Activated naive CD4-positive, alpha-beta T cell treated with anti-CD3 and anti-CD28 coated beads, Interleukin-2, amount 10 ng/mL, durations not matched to agents 7 days and 5 days (primary cell): ENCODE measurements at regions not wholly inside any gene's neighbourhood (a gene's known extent, or its start where the extent isn't known, plus 50 kb on each side); places are given as distances from the start of the nearest gene placed in this dataset.

ENCODE experiments used
- CTCF ChIA-PET: fragments of 350-600 bp; sonication (Branson Sonifier 250); formaldehyde crosslinking; loops from one replicate; lab custom pipeline; 2021; ENCODE audit warnings: antibody characterized with exemption; lab: Charles Lee
- DNase-seq: peaks from one replicate; pipeline ENCODE4 v3.0.0-alpha.2; 2020
- H3K27ac Mint-ChIP-seq: one replicate; pipeline ENCODE4 v1.8.0; 2021; ENCODE audit warnings: mild to moderate bottlenecking, moderate library complexity, mixed read lengths
- H3K27me3 Mint-ChIP-seq: one replicate; pipeline ENCODE4 v1.8.0; 2021; ENCODE audit warnings: mild to moderate bottlenecking, mixed read lengths
- H3K36me3 Mint-ChIP-seq: one replicate; pipeline ENCODE4 v1.8.0; 2021; ENCODE audit warnings: mixed read lengths
- H3K4me1 Mint-ChIP-seq: one replicate; pipeline ENCODE4 v1.8.0; 2021; ENCODE audit warnings: mixed read lengths
- H3K4me3 Mint-ChIP-seq: one replicate; pipeline ENCODE4 v1.8.0; 2021; ENCODE audit warnings: mild to moderate bottlenecking, moderate library complexity, mixed read lengths
- H3K9me3 Mint-ChIP-seq: one replicate; pipeline ENCODE4 v1.8.0; 2021; ENCODE audit warnings: mixed read lengths

DNA sequence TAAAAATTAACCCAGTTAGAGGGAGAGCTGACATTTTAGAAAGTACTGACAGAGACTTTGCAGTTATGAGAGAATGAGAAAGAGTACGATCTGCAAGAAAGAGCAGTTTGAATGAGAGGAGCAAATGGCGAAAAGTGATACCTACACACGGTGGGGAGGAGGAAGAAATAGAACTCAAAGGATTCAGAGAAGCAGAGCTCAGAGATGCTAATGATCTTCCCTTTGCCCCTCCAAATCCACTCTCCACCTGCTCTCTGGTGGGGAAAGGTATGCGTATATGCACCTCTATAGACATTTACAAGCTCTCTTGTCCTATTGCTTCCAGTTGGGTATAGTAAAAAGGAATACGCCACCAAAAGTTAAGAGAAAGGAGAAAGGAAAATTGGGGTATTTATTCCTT, 123.3 kb upstream of the TTC14 start:
- DNase-seq, result no peak
- Mint-ChIP-seq H3K27ac (no peak overlapping the region), H3K4me3 (no peak overlapping the region), H3K36me3 (no peaks in the 10 kb centered on the region), H3K27me3 (no peaks in the 10 kb centered on the region), H3K4me1 (no peaks in the 10 kb centered on the region), H3K9me3 (no peaks in the 10 kb centered on the region)
- CTCF ChIA-PET, result no interaction called here

DNA sequence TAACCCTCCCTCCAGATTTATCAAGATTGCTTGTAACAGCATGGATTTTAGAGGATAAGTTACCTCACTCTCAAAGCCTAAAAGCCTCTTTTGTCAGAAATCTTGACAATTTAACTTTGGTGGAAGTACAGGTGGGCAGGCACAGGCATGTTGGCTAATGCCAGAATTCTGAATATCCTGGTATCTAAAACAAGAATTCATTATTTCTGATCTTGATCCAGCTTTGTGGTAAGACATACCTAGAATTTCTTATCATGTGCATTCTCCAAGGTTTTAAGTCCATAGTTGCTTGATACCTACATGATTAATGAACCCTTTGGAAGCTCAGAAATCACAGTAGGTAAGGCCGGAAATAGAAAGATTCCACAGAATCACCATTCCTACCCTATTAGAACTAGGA, 109.9 kb upstream of the TTC14 start:
- H3K27me3 Mint-ChIP-seq, result no peaks in the 10 kb centered on the region
- no peak overlapping the region for H3K4me3 Mint-ChIP-seq
- no peaks in the 10 kb centered on the region for H3K36me3 Mint-ChIP-seq
- CTCF ChIA-PET, result no interaction called here
- no peaks in the 10 kb centered on the region for H3K4me1 Mint-ChIP-seq
- peaks cover 5% of the 10 kb centered on the region for H3K9me3 Mint-ChIP-seq
- no peak for DNase-seq
- no peak overlapping the region for H3K27ac Mint-ChIP-seq

DNA sequence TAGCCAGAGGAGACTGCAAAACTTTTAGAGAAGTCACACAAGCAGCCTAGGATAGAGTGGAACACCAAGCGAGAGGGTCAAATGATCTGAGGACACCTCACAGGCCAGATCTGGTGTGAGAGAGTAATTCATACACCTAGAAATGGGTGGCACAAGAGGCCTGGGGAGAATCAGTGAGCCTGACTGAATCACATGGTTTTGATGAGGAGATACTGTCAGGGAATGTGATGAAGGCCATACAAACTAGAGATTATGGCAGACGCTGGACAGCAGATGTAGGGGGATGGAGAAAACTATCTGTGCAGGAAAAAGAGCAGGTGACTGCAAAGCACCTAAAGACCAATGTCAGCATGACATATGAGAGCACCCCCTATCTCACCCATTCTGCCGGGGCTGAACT, 105.0 kb upstream of the TTC14 start:
- no peak overlapping the region for H3K27ac Mint-ChIP-seq
- CTCF ChIA-PET, result no interaction called here
- H3K4me3 Mint-ChIP-seq, result no peak overlapping the region
- no peaks in the 10 kb centered on the region for H3K4me1 Mint-ChIP-seq
- no peaks in the 10 kb centered on the region for H3K27me3 Mint-ChIP-seq
- H3K36me3 Mint-ChIP-seq, result no peaks in the 10 kb centered on the region
- DNase-seq, result no peak
- H3K9me3 Mint-ChIP-seq, result peaks cover 10% of the 10 kb centered on the region

DNA sequence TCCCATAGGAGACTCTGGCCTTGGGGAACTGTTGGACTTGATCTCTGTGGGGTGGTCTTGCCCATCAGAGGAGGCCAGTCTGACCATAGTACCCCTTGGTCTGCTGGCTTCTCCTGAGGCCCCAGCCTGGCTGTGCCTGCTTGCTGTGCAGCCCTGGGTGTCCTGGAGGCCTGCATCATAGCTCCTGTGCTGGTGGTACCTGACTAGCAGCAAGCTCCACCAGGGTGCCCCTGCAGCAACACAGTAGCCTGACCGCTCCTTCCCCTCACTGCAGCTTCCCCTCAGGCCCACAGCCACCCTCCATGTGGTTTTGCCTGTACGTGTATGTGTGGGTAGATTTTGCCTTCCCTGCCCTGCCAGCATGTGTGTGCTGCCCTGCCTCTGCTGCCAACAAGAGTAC, 85.6 kb upstream of the TTC14 start:
- Mint-ChIP-seq H3K36me3 (no peaks in the 10 kb centered on the region), H3K9me3 (peaks cover 4% of the 10 kb centered on the region), H3K27me3 (no peaks in the 10 kb centered on the region), H3K4me1 (no peaks in the 10 kb centered on the region), H3K4me3 (no peak overlapping the region), H3K27ac (no peak overlapping the region)
- DNase-seq, result no peak
- CTCF ChIA-PET, result no interaction called here

DNA sequence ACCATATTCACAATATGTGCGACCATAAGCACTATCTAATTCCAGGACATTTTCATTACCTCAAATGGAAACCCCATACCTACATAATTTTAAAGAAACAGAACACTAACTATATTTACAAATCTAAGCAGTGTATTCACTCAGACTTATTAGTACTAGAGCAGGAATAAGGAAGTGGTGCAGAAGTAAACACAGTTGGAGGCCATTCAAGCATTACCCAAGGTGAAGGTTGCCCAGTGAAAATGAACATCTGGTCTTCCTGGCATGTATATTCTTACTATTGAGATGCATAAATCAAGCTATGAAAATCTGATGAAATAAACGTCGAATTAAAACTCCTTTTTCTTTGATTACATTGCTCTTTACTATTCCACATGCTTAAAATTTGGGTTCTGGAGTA, 78.9 kb upstream of the TTC14 start:
- no peaks in the 10 kb centered on the region for H3K36me3 Mint-ChIP-seq
- H3K4me3 Mint-ChIP-seq, result no peak overlapping the region
- no peak overlapping the region for H3K27ac Mint-ChIP-seq
- no peak for DNase-seq
- H3K27me3 Mint-ChIP-seq, result no peaks in the 10 kb centered on the region
- CTCF ChIA-PET, result no interaction called here
- no peaks in the 10 kb centered on the region for H3K4me1 Mint-ChIP-seq
- H3K9me3 Mint-ChIP-seq, result peaks cover 4% of the 10 kb centered on the region

DNA sequence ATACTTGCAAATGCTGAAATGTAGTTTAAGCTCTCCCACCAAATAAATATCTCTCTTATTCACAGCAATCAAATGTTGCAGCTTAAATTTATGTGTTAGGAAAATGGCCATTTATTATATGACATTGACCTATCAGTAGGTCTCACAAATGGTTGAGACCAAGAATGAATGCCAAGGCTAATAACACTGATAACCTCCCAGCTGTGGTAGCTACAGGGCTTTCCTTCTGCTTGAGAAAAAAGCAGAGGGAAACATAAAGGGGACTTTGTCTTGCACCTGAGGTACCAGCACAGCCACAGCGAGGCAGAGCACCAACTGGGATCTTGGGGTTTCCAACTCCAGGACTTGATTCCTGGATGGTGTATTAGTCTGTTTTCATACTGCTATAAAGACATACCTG, 73.1 kb upstream of the TTC14 start:
- H3K36me3 Mint-ChIP-seq, result no peaks in the 10 kb centered on the region

DNA sequence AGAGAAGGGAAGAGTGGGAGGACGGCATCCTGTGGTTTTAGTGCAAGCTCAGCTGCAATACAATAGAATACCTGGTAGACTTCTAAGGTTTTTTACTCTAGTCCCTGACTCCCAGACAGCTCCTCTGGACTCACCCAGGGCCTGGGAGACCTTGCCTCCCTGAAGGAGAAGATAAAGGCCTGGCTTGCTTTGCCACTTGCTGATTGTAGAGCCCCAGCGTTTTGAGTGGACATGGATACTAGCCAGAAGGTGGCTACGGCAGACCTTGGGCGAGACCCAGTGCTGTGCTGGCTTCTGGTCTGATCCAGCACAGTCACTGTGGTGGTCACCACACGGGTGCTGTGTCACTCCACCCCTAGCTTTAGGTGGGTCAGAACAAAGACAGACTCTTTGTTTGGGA, 72.2 kb upstream of the TTC14 start:
- Mint-ChIP-seq H3K9me3 (no peaks in the 10 kb centered on the region), H3K4me1 (no peaks in the 10 kb centered on the region), H3K27me3 (no peaks in the 10 kb centered on the region), H3K27ac (no peak overlapping the region), H3K4me3 (no peak overlapping the region), H3K36me3 (no peaks in the 10 kb centered on the region)
- CTCF ChIA-PET, result no interaction called here
- DNase-seq, result no peak

More for the DNA sequence above, 73.1 kb upstream of the TTC14 start:
- Mint-ChIP-seq H3K4me1 (no peaks in the 10 kb centered on the region), H3K4me3 (no peak overlapping the region), H3K9me3 (no peaks in the 10 kb centered on the region), H3K27ac (no peak overlapping the region), H3K27me3 (no peaks in the 10 kb centered on the region)
- CTCF ChIA-PET, result no interaction called here
- DNase-seq, result no peak

DNA sequence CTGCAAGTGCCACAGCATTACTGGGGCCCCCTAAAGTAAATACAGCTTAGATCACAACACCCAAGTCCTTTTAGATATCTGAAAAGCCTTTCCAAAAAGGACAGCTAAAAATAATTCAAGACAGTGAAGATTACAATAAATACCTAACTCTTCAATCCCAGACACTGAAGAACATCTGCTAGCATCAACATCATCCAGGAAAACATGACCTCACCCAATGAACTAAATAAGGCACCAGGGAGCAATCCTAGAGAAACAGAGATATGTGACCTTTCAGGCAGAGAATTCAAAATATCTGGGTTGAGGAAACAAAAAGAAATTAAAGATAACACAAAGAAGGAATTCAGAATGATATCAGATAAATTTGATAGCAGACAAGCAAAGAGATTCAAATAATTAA, 71.7 kb upstream of the TTC14 start:
- CTCF ChIA-PET, result no interaction called here
- Mint-ChIP-seq H3K4me1 (no peaks in the 10 kb centered on the region), H3K36me3 (no peaks in the 10 kb centered on the region), H3K27me3 (no peaks in the 10 kb centered on the region), H3K27ac (no peak overlapping the region), H3K9me3 (no peaks in the 10 kb centered on the region), H3K4me3 (no peak overlapping the region)
- DNase-seq, result no peak

DNA sequence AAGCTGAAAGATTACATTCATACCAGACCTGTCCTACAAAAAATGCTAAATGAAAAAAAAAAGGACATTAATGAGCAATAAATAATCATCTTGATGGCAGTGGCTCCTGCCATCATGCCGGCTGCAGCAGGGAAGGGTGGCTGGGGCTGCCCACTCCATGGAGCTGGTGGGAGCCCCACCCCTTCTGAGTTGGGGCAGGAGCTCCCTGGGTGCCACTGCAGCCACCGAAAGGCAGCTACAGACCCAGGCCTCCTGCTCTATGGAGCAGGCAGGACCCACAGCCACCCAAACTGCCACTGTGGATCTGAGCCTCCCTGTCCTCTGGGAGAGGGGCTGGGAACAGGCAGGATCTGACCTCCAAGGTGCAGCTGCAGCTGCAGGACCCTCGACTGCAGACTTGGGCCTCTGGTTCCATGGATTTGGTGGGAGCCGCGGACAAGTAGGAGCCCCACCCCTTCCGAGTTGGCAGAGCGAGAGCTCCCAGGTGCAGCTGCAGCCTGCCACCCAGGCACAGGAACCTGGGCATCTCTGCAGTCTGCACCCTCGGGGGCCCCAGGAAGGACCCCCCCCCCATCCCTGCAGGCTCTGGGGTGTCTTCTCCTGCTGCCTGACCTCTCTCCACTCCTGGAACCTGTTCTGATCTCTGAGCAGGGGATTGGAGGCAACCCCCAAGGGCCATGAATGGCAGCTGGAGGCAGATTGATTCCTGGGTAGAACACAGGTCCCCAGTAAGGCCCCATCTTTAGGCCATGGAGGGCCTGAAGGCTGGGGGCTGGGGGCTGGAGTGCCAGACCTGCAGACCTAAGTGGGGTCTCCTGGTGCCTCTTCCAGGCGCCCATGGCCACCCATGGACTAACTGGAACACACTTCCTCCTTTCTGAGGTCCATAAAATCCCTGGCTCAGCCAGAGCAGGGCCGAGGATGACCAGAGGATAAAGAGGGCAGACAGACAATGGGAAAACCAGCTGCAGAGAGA, 70.4 kb upstream of the TTC14 start:
- no peaks in the 10 kb centered on the region for H3K36me3 Mint-ChIP-seq
- H3K4me1 Mint-ChIP-seq, result no peaks in the 10 kb centered on the region
- H3K27ac Mint-ChIP-seq, result no peak overlapping the region
- CTCF ChIA-PET, result no interaction called here
- no peak for DNase-seq
- no peaks in the 10 kb centered on the region for H3K9me3 Mint-ChIP-seq
- no peak overlapping the region for H3K4me3 Mint-ChIP-seq
- no peaks in the 10 kb centered on the region for H3K27me3 Mint-ChIP-seq

DNA sequence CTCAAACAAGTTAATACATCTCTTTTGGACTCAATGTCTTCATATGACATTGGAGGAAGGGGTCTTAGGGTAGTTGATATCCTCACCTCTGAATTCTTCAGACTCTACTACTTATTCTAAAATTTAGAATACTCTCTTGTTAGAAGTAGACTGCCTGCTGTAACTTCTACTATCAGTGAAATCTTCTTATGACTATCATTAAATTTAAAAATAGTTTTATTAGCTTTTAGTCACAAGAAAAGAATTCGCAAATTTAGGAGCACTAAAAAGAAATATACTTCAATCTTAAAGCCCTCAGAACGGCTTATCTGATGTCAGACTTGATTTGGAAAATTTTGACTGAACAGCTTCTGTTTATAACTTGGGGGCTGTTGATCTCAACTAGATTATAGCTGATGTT, 67.1 kb upstream of the TTC14 start:
- Mint-ChIP-seq H3K9me3 (no peaks in the 10 kb centered on the region), H3K4me1 (no peaks in the 10 kb centered on the region), H3K4me3 (no peak overlapping the region), H3K27me3 (no peaks in the 10 kb centered on the region), H3K36me3 (no peaks in the 10 kb centered on the region), H3K27ac (no peak overlapping the region)
- DNase-seq, result no peak
- CTCF ChIA-PET, result interaction anchor here (0.7 kb wide), 1 partner anchor 176 kb away, joined by 3 read pairs; no protein-coding TSS in a partner anchor

DNA sequence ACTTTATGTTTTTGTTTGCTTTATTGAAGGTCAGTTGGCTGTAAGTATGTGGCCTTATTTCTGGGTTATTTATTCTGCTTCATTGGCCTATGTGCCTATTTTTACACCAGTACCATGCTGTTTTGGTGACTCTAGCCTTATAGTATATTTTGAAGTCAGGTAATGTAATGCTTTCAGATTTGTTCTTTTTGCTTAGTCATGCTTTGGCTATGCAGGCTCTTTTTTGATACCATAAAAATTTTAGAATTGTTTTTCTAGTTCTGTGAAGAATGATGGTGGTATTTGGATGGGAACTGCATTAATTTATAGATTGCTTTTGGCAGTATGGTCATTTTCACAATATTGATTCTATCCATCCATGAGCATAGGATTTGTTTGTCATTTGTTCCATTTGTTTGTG, 63.5 kb upstream of the TTC14 start:
- H3K4me1 Mint-ChIP-seq, result no peaks in the 10 kb centered on the region

DNA sequence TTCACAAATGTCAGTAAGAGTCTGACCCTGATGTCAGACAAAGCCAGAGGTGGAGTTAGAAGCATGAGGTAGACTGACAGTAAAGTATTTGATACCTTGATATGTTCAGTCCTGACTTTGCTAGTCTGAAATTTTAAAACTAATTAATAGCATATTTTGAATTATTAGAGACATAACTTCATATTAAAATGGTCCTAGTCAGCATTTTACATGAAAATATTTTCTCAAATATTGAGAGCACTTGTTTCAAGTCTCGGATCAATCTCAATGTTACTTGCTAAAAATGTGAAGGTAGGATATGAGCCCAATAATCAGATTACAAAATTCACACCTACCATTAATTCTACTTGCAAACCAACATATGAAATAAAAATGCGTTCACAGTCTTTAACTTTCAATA, 58.1 kb upstream of the TTC14 start:
- Mint-ChIP-seq H3K27me3 (no peaks in the 10 kb centered on the region), H3K4me1 (no peaks in the 10 kb centered on the region), H3K36me3 (no peaks in the 10 kb centered on the region), H3K27ac (no peak overlapping the region), H3K9me3 (no peaks in the 10 kb centered on the region), H3K4me3 (no peak overlapping the region)
- no peak for DNase-seq
- CTCF ChIA-PET, result no interaction called here

More for the DNA sequence above, 63.5 kb upstream of the TTC14 start:
- CTCF ChIA-PET, result no interaction called here
- no peaks in the 10 kb centered on the region for H3K36me3 Mint-ChIP-seq
- H3K4me3 Mint-ChIP-seq, result no peak overlapping the region
- no peaks in the 10 kb centered on the region for H3K27me3 Mint-ChIP-seq
- no peak overlapping the region for H3K27ac Mint-ChIP-seq
- no peak for DNase-seq
- H3K9me3 Mint-ChIP-seq, result no peaks in the 10 kb centered on the region

DNA sequence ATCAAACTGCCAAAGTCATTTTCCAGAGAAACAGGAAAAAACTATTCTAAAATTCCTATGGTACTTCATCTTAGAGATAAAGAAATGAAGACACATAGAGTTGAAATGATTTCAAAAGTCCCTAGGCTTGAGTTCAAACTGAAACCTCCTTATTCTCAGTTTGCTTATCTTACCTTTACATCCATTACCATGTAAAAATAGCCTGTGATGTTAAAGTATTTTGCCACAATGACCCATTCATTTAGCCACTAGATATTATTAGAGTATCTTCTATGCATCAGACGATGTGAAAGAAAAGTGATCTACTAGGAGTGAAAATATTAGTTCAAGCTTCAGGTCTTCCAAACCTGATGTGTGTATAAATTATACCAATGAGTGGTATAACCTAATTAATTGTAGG, 55.1 kb upstream of the TTC14 start:
- Mint-ChIP-seq H3K4me3 (no peak overlapping the region), H3K27me3 (no peaks in the 10 kb centered on the region), H3K4me1 (no peaks in the 10 kb centered on the region), H3K36me3 (no peaks in the 10 kb centered on the region), H3K9me3 (no peaks in the 10 kb centered on the region), H3K27ac (no peak overlapping the region)
- CTCF ChIA-PET, result no interaction called here
- no peak for DNase-seq

DNA sequence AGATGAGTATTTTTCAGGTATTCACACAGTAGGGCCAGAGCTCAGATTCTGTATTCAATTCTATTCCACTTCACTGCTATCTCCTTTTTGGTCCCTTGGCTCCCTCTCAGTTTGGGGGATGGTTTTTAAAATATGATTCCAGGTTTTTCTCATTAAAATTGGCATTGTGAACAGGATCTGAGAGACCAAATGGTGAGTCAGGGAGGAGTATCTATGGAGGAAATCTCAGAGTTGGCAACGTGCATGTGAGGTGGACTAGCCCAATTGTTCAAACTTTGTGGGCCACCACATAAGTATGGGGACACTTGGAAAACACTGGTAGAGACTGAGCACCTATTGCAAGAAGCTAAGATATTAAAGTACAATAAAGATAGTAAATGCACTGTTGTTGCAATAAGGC, 53.9 kb upstream of the TTC14 start:
- Mint-ChIP-seq H3K4me1 (no peaks in the 10 kb centered on the region), H3K27me3 (no peaks in the 10 kb centered on the region), H3K36me3 (no peaks in the 10 kb centered on the region), H3K9me3 (no peaks in the 10 kb centered on the region), H3K4me3 (no peak overlapping the region), H3K27ac (no peak overlapping the region)
- DNase-seq, result no peak
- CTCF ChIA-PET, result no interaction called here
